Nephron progenitor cell (in vitro differentiated cells): ENCODE measurements at regions not wholly inside any gene's neighbourhood (a gene's known extent, or its start where the extent isn't known, plus 50 kb on each side); places are given as distances from the start of the nearest gene placed in this dataset.

ENCODE experiments used
- DNase-seq: peaks from one replicate; pipeline ENCODE4 v3.0.0; 2021
- H3K27ac Mint-ChIP-seq: 2 replicates; pipeline ENCODE4 v1.8.0; 2021; ENCODE audit warnings: mild to moderate bottlenecking, moderate library complexity, mixed read lengths
- H3K27me3 Mint-ChIP-seq: 2 replicates; pipeline ENCODE4 v1.8.0; 2021; ENCODE audit warnings: mild to moderate bottlenecking, low read depth, mixed read lengths; ENCODE audit not compliant: poor library complexity
- H3K36me3 Mint-ChIP-seq: 2 replicates; pipeline ENCODE4 v1.8.0; 2021; ENCODE audit warnings: low read depth, mixed read lengths
- H3K4me1 Mint-ChIP-seq: 2 replicates; pipeline ENCODE4 v1.8.0; 2021; ENCODE audit warnings: mixed read lengths
- H3K4me3 Mint-ChIP-seq: 2 replicates; pipeline ENCODE4 v1.8.0; 2021; ENCODE audit warnings: mild to moderate bottlenecking, moderate library complexity, mixed read lengths
- H3K9me3 Mint-ChIP-seq: 2 replicates; pipeline ENCODE4 v1.8.0; 2021; ENCODE audit warnings: mild to moderate bottlenecking, moderate library complexity, mixed read lengths
- CTCF ChIP-seq: fragments of 200-600 bp; sonication (generic); IDR thresholded peaks from 2 replicates; pipeline ENCODE4 v1.5.0; 2021; ENCODE audit warnings: antibody characterized with exemption

GRCh38 chr11:32531528-32531927, 52.1 kb upstream of the EIF3M start:
- Mint-ChIP-seq H3K27ac (no peak overlapping the region), H3K4me3 (no peak overlapping the region), H3K4me1 (peaks cover 14% of the 10 kb centered on the region), H3K9me3 (no peaks in the 10 kb centered on the region), H3K27me3 (peaks cover 16% of the 10 kb centered on the region), H3K36me3 (no peaks in the 10 kb centered on the region)
- DNase-seq: no peak
- no peak for TF ChIP-seq CTCF

- Mint-ChIP-seq H3K27ac (no peak overlapping the region), H3K9me3 (peaks cover 2% of the 10 kb centered on the region), H3K36me3 (no peaks in the 10 kb centered on the region), H3K4me1 (peaks cover 17% of the 10 kb centered on the region), H3K4me3 (no peak overlapping the region), H3K27me3 (peaks cover 16% of the 10 kb centered on the region)
- no peak for TF ChIP-seq CTCF
- no peak for DNase-seq
Measured at GRCh38 chr11:32529994-32530588, 53.5 kb upstream of the EIF3M start.

- H3K36me3 Mint-ChIP-seq: no peaks in the 10 kb centered on the region
- no peak for TF ChIP-seq CTCF
- peak overlapping the region; percentile 85 for H3K27ac Mint-ChIP-seq
- H3K9me3 Mint-ChIP-seq: peaks cover 16% of the 10 kb centered on the region
- H3K4me1 Mint-ChIP-seq: peaks cover 17% of the 10 kb centered on the region
- peaks cover 10% of the 10 kb centered on the region for H3K27me3 Mint-ChIP-seq
- no peak overlapping the region for H3K4me3 Mint-ChIP-seq
- DNase-seq: no peak
Measured at GRCh38 chr11:32527261-32528175, 56.1 kb upstream of the EIF3M start.

- peaks cover 17% of the 10 kb centered on the region for H3K4me1 Mint-ChIP-seq
- DNase-seq: no peak
- peak overlapping the region; percentile 85 for H3K27ac Mint-ChIP-seq
- H3K27me3 Mint-ChIP-seq: peaks cover 9% of the 10 kb centered on the region
- no peak for TF ChIP-seq CTCF
- H3K36me3 Mint-ChIP-seq: no peaks in the 10 kb centered on the region
- H3K4me3 Mint-ChIP-seq: no peak overlapping the region
- peaks cover 16% of the 10 kb centered on the region for H3K9me3 Mint-ChIP-seq
Measured at GRCh38 chr11:32526760-32527159, 56.9 kb upstream of the EIF3M start.

- TF ChIP-seq CTCF: no peak
- H3K4me3 Mint-ChIP-seq: no peak overlapping the region
- DNase-seq: no peak
Measured at GRCh38 chr11:32511926-32512325, 71.7 kb upstream of the EIF3M start.

More at GRCh38 chr11:32511926-32512325, 71.7 kb upstream of the EIF3M start:
- no peaks in the 10 kb centered on the region for H3K36me3 Mint-ChIP-seq
- H3K9me3 Mint-ChIP-seq: no peaks in the 10 kb centered on the region
- peaks cover 43% of the 10 kb centered on the region for H3K4me1 Mint-ChIP-seq
- peaks cover 12% of the 10 kb centered on the region for H3K27me3 Mint-ChIP-seq
- peak overlapping the region; percentile 21 for H3K27ac Mint-ChIP-seq
